Epithelial cell of proximal tubule (primary cell): ENCODE measurements at regions not wholly inside any gene's neighbourhood (a gene's known extent, or its start where the extent isn't known, plus 50 kb on each side); places are given as distances from the start of the nearest gene placed in this dataset.
A peak's percentile ranks its signal among the peaks of the same experiment; 100 is the strongest.

Source experiments
- DNase-seq: peaks from one replicate; pipeline ENCODE4 v3.0.0-alpha.2; 2011; ENCODE audit warnings: low read depth
- H3K4me3 ChIP-seq: 2 replicates; pipeline ENCODE4 v1.5.1; 2011; ENCODE audit warnings: low read depth, mild to moderate bottlenecking, low read length
- CTCF ChIP-seq: conservative IDR thresholded peaks from 2 replicates; pipeline ENCODE4 v1.5.1; 2012; ENCODE audit warnings: low read depth, mild to moderate bottlenecking, low read length

- TF ChIP-seq CTCF = no peak
- no peak overlapping the region for H3K4me3 ChIP-seq
- DNase-seq = no peak
Observed at GRCh38 chr13:87058786-87059329, 612.3 kb upstream of the SLITRK5 start.

GRCh38 chr13:87078947-87079795 lies 592.0 kb upstream of the SLITRK5 start:
- no peak overlapping the region for H3K4me3 ChIP-seq
- no peak for DNase-seq
- TF ChIP-seq CTCF = no peak

GRCh38 chr13:87080100-87080779 lies 590.9 kb upstream of the SLITRK5 start:
- no peak overlapping the region for H3K4me3 ChIP-seq
- TF ChIP-seq CTCF = no peak
- no peak for DNase-seq

- DNase-seq = no peak
- peak; percentile 6 for TF ChIP-seq CTCF
Observed at GRCh38 chr13:87084192-87084591, 587.0 kb upstream of the SLITRK5 start.

GRCh38 chr13:87087741-87088140 lies 583.4 kb upstream of the SLITRK5 start:
- TF ChIP-seq CTCF = no peak
- H3K4me3 ChIP-seq = no peak overlapping the region
- no peak for DNase-seq

More at GRCh38 chr13:87084192-87084591, 587.0 kb upstream of the SLITRK5 start:
- no peak overlapping the region for H3K4me3 ChIP-seq

- TF ChIP-seq CTCF = no peak
- no peak for DNase-seq
Observed at GRCh38 chr13:87089391-87089790, 581.8 kb upstream of the SLITRK5 start.

More at GRCh38 chr13:87089391-87089790, 581.8 kb upstream of the SLITRK5 start:
- no peak overlapping the region for H3K4me3 ChIP-seq
